SK-N-SH treated with all-trans-retinoic acid at 6 μM for 48 hours (cell line): ENCODE measurements at regions not wholly inside any gene's neighbourhood (a gene's known extent, or its start where the extent isn't known, plus 50 kb on each side); places are given as distances from the start of the nearest gene placed in this dataset.

Experiments used
- ATAC-seq: fragments of 200-7000 bp; cut with Tn5 transposase; 3 replicates; pipeline ENCODE4 v1.9.1; 2020; ENCODE audit warnings: mild to moderate bottlenecking, moderate library complexity
- ARNTL ChIP-seq: fragments of 450-650 bp; formaldehyde crosslinking; IDR thresholded peaks from 2 replicates; pipeline ENCODE4 v1.5.0; 2020; ENCODE audit warnings: low read depth, mild to moderate bottlenecking, moderate library complexity, borderline replicate concordance
- CSDC2 ChIP-seq: fragments of 250-450 bp; sonication (Bioruptor Pico); IDR thresholded peaks from 2 replicates; pipeline ENCODE4 v1.5.0; 2020; ENCODE audit warnings: mild to moderate bottlenecking, moderate library complexity
- ESRRG ChIP-seq: fragments of 250-450 bp; sonication (Bioruptor Pico); IDR thresholded peaks from 2 replicates; pipeline ENCODE4 v1.6.1; 2021; ENCODE audit warnings: mild to moderate bottlenecking
- GLIS3 ChIP-seq: fragments of 250-450 bp; sonication (Bioruptor Pico); IDR thresholded peaks from 2 replicates; pipeline ENCODE4 v1.5.0; 2020; ENCODE audit warnings: mild to moderate bottlenecking, moderate library complexity
- ISL1 ChIP-seq: fragments of 250-450 bp; sonication (Bioruptor Pico); IDR thresholded peaks from 2 replicates; pipeline ENCODE4 v2.1.2; 2022; ENCODE audit warnings: mild to moderate bottlenecking, moderate library complexity
- OSR1 ChIP-seq: fragments of 250-450 bp; sonication (Bioruptor Pico); IDR thresholded peaks from 2 replicates; pipeline ENCODE4 v1.8.0; 2022; ENCODE audit warnings: moderate library complexity, mild to moderate bottlenecking, inconsistent platforms
- PPARA ChIP-seq: fragments of 250-450 bp; sonication (Bioruptor Pico); IDR thresholded peaks from 2 replicates; pipeline ENCODE4 v1.5.0; 2020; ENCODE audit warnings: mild to moderate bottlenecking, borderline replicate concordance
- SNAI2 ChIP-seq: fragments of 250-450 bp; sonication (Bioruptor Pico); IDR thresholded peaks from 2 replicates; pipeline ENCODE4 v1.5.0; 2020; ENCODE audit warnings: mild to moderate bottlenecking, moderate library complexity
- TCF4 ChIP-seq: fragments of 250-450 bp; sonication (Bioruptor Pico); IDR thresholded peaks from 2 replicates; pipeline ENCODE4 v1.8.0; 2021; ENCODE audit warnings: mild to moderate bottlenecking, moderate library complexity, borderline replicate concordance
- TOX ChIP-seq: fragments of 250-450 bp; sonication (Bioruptor Pico); IDR thresholded peaks from 2 replicates; pipeline ENCODE4 v1.8.0; 2021; ENCODE audit warnings: mild to moderate bottlenecking, moderate library complexity, borderline replicate concordance
- ZC3H10 ChIP-seq: fragments of 250-450 bp; sonication (Bioruptor Pico); IDR thresholded peaks from 2 replicates; pipeline ENCODE4 v1.5.1; 2021; ENCODE audit warnings: mild to moderate bottlenecking, moderate library complexity
- ZFP3 ChIP-seq: fragments of 250-450 bp; sonication (Bioruptor Pico); IDR thresholded peaks from 2 replicates; pipeline ENCODE4 v1.5.0; 2020; ENCODE audit warnings: mild to moderate bottlenecking, moderate library complexity
- ZNF565 ChIP-seq: fragments of 450-650 bp; formaldehyde crosslinking; conservative IDR thresholded peaks from 2 replicates; pipeline ENCODE4 v1.5.0; 2020; ENCODE audit warnings: low read depth, mild to moderate bottlenecking, moderate library complexity
- ZNF70 ChIP-seq: fragments of 450-650 bp; formaldehyde crosslinking; IDR thresholded peaks from 2 replicates; pipeline ENCODE4 v1.5.0; 2020; ENCODE audit warnings: mild to moderate bottlenecking, moderate library complexity
- ZNF8 ChIP-seq: fragments of 450-650 bp; formaldehyde crosslinking; IDR thresholded peaks from 2 replicates; pipeline ENCODE4 v1.5.0; 2020; ENCODE audit warnings: mild to moderate bottlenecking, moderate library complexity
- TF ChIP-seq, protein P1 (sequence below): fragments of 250-450 bp; sonication (Bioruptor Pico); IDR thresholded peaks from 2 replicates; pipeline ENCODE4 v1.5.1; 2021; ENCODE audit warnings: mild to moderate bottlenecking, moderate library complexity
- TF ChIP-seq, protein P2 (sequence below): fragments of 250-450 bp; sonication (Bioruptor Pico); IDR thresholded peaks from 2 replicates; pipeline ENCODE4 v1.5.0; 2020; ENCODE audit warnings: mild to moderate bottlenecking, moderate library complexity
- TF ChIP-seq, protein P3 (sequence below): fragments of 250-450 bp; sonication (Bioruptor Pico); IDR thresholded peaks from 2 replicates; pipeline ENCODE4 v1.5.1; 2020; ENCODE audit warnings: low read depth, mild to moderate bottlenecking, moderate library complexity
- TF ChIP-seq, protein P4 (sequence below): fragments of 250-450 bp; sonication (Bioruptor Pico); IDR thresholded peaks from 2 replicates; pipeline ENCODE4 v1.8.0; 2021; ENCODE audit warnings: low read depth, mild to moderate bottlenecking, moderate library complexity, borderline replicate concordance
- TF ChIP-seq, protein P5 (sequence below): fragments of 250-450 bp; sonication (Bioruptor Pico); IDR thresholded peaks from 2 replicates; pipeline ENCODE4 v1.8.0; 2020; ENCODE audit warnings: mild to moderate bottlenecking, moderate library complexity, borderline replicate concordance

DNA sequence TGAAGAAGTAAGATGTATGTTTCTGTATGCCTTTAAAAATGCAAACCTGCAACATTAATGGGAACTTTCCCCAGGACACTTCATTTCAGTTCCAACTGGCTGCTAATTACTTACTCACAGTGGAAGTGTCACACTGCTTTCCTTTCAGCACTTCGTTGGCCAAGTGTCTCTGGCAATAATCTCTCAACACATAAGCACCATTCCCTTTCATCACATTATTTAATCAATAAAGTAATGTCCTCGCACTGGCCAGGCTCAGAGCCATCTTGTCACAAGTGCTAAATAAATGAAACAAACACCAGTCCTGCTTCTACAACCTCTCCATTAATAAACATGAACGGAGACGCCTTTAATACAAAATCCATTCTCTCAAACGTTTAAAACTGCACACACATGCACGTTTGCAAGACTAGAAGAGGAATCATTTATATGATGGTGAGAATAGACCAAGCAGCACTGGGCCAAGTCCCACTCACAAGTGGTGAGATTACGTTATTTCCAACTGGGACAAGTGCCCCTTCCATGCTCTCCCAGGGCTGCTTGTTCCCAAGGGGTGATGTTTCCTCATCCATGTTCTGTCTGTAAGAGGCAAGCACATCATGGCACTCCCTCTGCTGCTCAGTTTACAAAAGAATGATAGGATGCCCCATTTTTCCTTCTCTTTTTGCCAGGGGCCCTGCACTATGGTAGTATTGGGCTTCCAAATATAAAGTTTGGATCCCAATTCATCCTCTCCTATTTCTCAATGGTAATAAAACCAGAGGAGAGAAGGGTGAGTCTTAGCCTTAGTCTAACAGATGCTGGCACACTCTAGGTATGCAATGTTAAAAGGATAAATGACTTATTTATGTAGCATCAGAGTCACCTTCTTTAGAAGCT, 56.8 kb upstream of the ETAA1 start:
- ATAC-seq, result no peak

DNA sequence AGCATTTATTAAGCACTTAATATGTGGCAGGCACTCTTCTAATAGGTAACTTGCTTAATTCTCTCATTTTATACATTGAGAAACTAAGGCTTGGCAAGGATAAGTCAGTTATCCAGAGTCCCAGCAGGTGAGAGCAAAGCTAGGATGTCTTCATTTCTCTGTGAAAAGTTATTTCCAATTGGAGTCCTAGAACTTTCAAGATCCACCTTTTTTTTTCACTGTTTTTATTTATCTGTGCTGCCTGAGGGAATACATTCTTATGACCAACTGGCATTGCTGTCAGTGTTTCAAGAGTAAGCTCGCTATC, 56.2 kb upstream of the ETAA1 start:
- no peak for ATAC-seq
- TF ChIP-seq ARNTL (CRISPR knock-in tag), result no peak
- no peak for TF ChIP-seq PPARA
- TF ChIP-seq ZFP3 (CRISPR knock-in tag), result no peak
- TF ChIP-seq, protein P1, sequence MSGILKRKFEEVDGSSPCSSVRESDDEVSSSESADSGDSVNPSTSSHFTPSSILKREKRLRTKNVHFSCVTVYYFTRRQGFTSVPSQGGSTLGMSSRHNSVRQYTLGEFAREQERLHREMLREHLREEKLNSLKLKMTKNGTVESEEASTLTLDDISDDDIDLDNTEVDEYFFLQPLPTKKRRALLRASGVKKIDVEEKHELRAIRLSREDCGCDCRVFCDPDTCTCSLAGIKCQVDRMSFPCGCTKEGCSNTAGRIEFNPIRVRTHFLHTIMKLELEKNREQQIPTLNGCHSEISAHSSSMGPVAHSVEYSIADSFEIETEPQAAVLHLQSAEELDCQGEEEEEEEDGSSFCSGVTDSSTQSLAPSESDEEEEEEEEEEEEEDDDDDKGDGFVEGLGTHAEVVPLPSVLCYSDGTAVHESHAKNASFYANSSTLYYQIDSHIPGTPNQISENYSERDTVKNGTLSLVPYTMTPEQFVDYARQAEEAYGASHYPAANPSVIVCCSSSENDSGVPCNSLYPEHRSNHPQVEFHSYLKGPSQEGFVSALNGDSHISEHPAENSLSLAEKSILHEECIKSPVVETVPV (CRISPR knock-in tag), result no peak
- no peak for TF ChIP-seq ZNF565 (CRISPR knock-in tag)
- TF ChIP-seq, protein P2, sequence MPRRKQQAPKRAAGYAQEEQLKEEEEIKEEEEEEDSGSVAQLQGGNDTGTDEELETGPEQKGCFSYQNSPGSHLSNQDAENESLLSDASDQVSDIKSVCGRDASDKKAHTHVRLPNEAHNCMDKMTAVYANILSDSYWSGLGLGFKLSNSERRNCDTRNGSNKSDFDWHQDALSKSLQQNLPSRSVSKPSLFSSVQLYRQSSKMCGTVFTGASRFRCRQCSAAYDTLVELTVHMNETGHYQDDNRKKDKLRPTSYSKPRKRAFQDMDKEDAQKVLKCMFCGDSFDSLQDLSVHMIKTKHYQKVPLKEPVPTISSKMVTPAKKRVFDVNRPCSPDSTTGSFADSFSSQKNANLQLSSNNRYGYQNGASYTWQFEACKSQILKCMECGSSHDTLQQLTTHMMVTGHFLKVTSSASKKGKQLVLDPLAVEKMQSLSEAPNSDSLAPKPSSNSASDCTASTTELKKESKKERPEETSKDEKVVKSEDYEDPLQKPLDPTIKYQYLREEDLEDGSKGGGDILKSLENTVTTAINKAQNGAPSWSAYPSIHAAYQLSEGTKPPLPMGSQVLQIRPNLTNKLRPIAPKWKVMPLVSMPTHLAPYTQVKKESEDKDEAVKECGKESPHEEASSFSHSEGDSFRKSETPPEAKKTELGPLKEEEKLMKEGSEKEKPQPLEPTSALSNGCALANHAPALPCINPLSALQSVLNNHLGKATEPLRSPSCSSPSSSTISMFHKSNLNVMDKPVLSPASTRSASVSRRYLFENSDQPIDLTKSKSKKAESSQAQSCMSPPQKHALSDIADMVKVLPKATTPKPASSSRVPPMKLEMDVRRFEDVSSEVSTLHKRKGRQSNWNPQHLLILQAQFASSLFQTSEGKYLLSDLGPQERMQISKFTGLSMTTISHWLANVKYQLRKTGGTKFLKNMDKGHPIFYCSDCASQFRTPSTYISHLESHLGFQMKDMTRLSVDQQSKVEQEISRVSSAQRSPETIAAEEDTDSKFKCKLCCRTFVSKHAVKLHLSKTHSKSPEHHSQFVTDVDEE (CRISPR knock-in tag), result no peak
- TF ChIP-seq GLIS3 (CRISPR knock-in tag), result no peak
- no peak for TF ChIP-seq TOX
- TF ChIP-seq, protein P3, sequence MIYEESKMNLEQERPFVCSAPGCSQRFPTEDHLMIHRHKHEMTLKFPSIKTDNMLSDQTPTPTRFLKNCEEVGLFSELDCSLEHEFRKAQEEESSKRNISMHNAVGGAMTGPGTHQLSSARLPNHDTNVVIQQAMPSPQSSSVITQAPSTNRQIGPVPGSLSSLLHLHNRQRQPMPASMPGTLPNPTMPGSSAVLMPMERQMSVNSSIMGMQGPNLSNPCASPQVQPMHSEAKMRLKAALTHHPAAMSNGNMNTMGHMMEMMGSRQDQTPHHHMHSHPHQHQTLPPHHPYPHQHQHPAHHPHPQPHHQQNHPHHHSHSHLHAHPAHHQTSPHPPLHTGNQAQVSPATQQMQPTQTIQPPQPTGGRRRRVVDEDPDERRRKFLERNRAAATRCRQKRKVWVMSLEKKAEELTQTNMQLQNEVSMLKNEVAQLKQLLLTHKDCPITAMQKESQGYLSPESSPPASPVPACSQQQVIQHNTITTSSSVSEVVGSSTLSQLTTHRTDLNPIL (CRISPR knock-in tag), result no peak
- TF ChIP-seq, protein P4, sequence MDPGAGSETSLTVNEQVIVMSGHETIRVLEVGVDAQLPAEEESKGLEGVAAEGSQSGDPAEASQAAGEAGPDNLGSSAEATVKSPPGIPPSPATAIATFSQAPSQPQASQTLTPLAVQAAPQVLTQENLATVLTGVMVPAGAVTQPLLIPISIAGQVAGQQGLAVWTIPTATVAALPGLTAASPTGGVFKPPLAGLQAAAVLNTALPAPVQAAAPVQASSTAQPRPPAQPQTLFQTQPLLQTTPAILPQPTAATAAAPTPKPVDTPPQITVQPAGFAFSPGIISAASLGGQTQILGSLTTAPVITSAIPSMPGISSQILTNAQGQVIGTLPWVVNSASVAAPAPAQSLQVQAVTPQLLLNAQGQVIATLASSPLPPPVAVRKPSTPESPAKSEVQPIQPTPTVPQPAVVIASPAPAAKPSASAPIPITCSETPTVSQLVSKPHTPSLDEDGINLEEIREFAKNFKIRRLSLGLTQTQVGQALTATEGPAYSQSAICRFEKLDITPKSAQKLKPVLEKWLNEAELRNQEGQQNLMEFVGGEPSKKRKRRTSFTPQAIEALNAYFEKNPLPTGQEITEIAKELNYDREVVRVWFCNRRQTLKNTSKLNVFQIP, result no peak
- TF ChIP-seq CSDC2 (CRISPR knock-in tag), result no peak
- no peak for TF ChIP-seq ZNF8 (CRISPR knock-in tag)
- TF ChIP-seq SNAI2 (CRISPR knock-in tag), result no peak
- TF ChIP-seq ZC3H10 (CRISPR knock-in tag), result no peak

More for the DNA sequence above, 56.8 kb upstream of the ETAA1 start:
- no peak for TF ChIP-seq ZNF565 (CRISPR knock-in tag)
- no peak for TF ChIP-seq TCF4
- TF ChIP-seq, protein P4, result no peak
- TF ChIP-seq, protein P3 (CRISPR knock-in tag), result no peak
- TF ChIP-seq, protein P5, sequence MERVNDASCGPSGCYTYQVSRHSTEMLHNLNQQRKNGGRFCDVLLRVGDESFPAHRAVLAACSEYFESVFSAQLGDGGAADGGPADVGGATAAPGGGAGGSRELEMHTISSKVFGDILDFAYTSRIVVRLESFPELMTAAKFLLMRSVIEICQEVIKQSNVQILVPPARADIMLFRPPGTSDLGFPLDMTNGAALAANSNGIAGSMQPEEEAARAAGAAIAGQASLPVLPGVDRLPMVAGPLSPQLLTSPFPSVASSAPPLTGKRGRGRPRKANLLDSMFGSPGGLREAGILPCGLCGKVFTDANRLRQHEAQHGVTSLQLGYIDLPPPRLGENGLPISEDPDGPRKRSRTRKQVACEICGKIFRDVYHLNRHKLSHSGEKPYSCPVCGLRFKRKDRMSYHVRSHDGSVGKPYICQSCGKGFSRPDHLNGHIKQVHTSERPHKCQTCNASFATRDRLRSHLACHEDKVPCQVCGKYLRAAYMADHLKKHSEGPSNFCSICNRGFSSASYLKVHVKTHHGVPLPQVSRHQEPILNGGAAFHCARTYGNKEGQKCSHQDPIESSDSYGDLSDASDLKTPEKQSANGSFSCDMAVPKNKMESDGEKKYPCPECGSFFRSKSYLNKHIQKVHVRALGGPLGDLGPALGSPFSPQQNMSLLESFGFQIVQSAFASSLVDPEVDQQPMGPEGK (CRISPR knock-in tag), result no peak
- no peak for TF ChIP-seq CSDC2 (CRISPR knock-in tag)
- TF ChIP-seq ESRRG, result no peak
- TF ChIP-seq ZFP3 (CRISPR knock-in tag), result no peak
- no peak for TF ChIP-seq OSR1
- TF ChIP-seq, protein P2 (CRISPR knock-in tag), result no peak
- no peak for TF ChIP-seq ISL1 (CRISPR knock-in tag)
- TF ChIP-seq ZNF8 (CRISPR knock-in tag), result no peak
- no peak for TF ChIP-seq ZC3H10 (CRISPR knock-in tag)
- TF ChIP-seq ZNF70 (CRISPR knock-in tag), result no peak
- no peak for TF ChIP-seq ARNTL (CRISPR knock-in tag)
